H1 (cell line): ENCODE measurements at regions not wholly inside any gene's neighbourhood (a gene's known extent, or its start where the extent isn't known, plus 50 kb on each side); places are given as distances from the start of the nearest gene placed in this dataset.

ENCODE experiments used
- BACH1 ChIP-seq: IDR thresholded peaks from 2 replicates; pipeline ENCODE4 v1.6.1; 2012; ENCODE audit warnings: low read length, improper control_type of control experiment
- CBX8 ChIP-seq: fragments of 300-800, 300-1000 bp; sonication (generic); IDR thresholded peaks from 2 replicates; pipeline ENCODE4 v1.7.1; 2016; ENCODE audit warnings: low read depth, low read length, borderline replicate concordance
- CEBPB ChIP-seq: IDR thresholded peaks from 2 replicates; pipeline ENCODE4 v1.6.1; 2012; ENCODE audit warnings: low read depth, low read length
- EGR1 ChIP-seq: IDR thresholded peaks from 2 replicates; pipeline ENCODE4 v1.6.1; 2011; ENCODE audit warnings: low read depth, low read length, borderline replicate concordance
- EZH2 ChIP-seq: fragments of 200-600 bp; sonication (generic); IDR thresholded peaks from 2 replicates; pipeline ENCODE4 v1.7.1; 2012; ENCODE audit warnings: low read depth, mild to moderate bottlenecking, moderate library complexity, low read length, inconsistent platforms; ENCODE audit not compliant: severe bottlenecking
- GABPA ChIP-seq: IDR thresholded peaks from 2 replicates; pipeline ENCODE4 v1.6.1; 2011; ENCODE audit warnings: mild to moderate bottlenecking, low read length, moderate library complexity, borderline replicate concordance; ENCODE audit not compliant: insufficient read depth
- MAX ChIP-seq: IDR thresholded peaks from 2 replicates; pipeline ENCODE4 v1.6.1; 2012; ENCODE audit warnings: inconsistent platforms
- POLR2A ChIP-seq, 2 experiments: IDR thresholded peaks; 1 replicate in 1 of 2; 2 replicates in 1 of 2; pipeline ENCODE4 v1.6.1; 2011; ENCODE audit warnings: low read depth in 2 of 2, low read length in 2 of 2, mild to moderate bottlenecking in 2 of 2; ENCODE audit errors: control extremely low read depth in 1 of 2
- POLR2AphosphoS5 ChIP-seq: IDR thresholded peaks from 2 replicates; pipeline ENCODE4 v1.6.1; 2011; ENCODE audit warnings: low read depth, low read length
- SAP30 ChIP-seq: fragments of 300-600 bp; sonication (generic); IDR thresholded peaks from 2 replicates; pipeline ENCODE4 v1.7.1; 2012; ENCODE audit warnings: low read length, moderate library complexity, mild to moderate bottlenecking, inconsistent platforms; ENCODE audit not compliant: insufficient read depth, insufficient replicate concordance
- TF ChIP-seq, protein P1 (sequence below), 3 experiments: IDR thresholded peaks; 1 replicate in 2 of 3; 2 replicates in 1 of 3; pipeline versions ENCODE4 v1.5.1 to v1.6.1; 2011; ENCODE audit warnings: low read length in 3 of 3, mild to moderate bottlenecking in 3 of 3, inconsistent platforms in 2 of 3, low read depth in 1 of 3, moderate library complexity in 1 of 3; ENCODE audit not compliant: insufficient read depth in 1 of 3; ENCODE audit errors: control extremely low read depth in 1 of 3
- TF ChIP-seq, protein P2 (sequence below): IDR thresholded peaks from 2 replicates; pipeline ENCODE4 v1.6.1; 2012; ENCODE audit warnings: low read length, inconsistent platforms

- TF ChIP-seq POLR2A (IDR thresholded peaks at IDR 0.05; ENCODE audit: control extremely low read depth in 1 of 2, low read depth in 2 of 2, low read length in 2 of 2) = no peak
- TF ChIP-seq, protein P1, sequence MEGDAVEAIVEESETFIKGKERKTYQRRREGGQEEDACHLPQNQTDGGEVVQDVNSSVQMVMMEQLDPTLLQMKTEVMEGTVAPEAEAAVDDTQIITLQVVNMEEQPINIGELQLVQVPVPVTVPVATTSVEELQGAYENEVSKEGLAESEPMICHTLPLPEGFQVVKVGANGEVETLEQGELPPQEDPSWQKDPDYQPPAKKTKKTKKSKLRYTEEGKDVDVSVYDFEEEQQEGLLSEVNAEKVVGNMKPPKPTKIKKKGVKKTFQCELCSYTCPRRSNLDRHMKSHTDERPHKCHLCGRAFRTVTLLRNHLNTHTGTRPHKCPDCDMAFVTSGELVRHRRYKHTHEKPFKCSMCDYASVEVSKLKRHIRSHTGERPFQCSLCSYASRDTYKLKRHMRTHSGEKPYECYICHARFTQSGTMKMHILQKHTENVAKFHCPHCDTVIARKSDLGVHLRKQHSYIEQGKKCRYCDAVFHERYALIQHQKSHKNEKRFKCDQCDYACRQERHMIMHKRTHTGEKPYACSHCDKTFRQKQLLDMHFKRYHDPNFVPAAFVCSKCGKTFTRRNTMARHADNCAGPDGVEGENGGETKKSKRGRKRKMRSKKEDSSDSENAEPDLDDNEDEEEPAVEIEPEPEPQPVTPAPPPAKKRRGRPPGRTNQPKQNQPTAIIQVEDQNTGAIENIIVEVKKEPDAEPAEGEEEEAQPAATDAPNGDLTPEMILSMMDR (IDR thresholded peaks at IDR 0.05; ENCODE audit: control extremely low read depth in 1 of 3, insufficient read depth in 1 of 3, low read depth in 1 of 3, low read length in 3 of 3) = peak; percentile 89 to 90 (median 90)
- TF ChIP-seq CBX8 = no peak
- TF ChIP-seq POLR2AphosphoS5 = no peak
- peak; percentile 80 for TF ChIP-seq MAX
- TF ChIP-seq, protein P2, sequence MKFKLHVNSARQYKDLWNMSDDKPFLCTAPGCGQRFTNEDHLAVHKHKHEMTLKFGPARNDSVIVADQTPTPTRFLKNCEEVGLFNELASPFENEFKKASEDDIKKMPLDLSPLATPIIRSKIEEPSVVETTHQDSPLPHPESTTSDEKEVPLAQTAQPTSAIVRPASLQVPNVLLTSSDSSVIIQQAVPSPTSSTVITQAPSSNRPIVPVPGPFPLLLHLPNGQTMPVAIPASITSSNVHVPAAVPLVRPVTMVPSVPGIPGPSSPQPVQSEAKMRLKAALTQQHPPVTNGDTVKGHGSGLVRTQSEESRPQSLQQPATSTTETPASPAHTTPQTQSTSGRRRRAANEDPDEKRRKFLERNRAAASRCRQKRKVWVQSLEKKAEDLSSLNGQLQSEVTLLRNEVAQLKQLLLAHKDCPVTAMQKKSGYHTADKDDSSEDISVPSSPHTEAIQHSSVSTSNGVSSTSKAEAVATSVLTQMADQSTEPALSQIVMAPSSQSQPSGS = no peak
- no peak for TF ChIP-seq EZH2
- no peak for TF ChIP-seq EGR1
- TF ChIP-seq CEBPB = no peak
- no peak for TF ChIP-seq GABPA
- no peak for TF ChIP-seq SAP30
- TF ChIP-seq BACH1 = no peak
These were observed 64.0 kb upstream of the HNRNPA3 start for GRCh38 chr2:177148477-177149154.
